ENCODE measurements at regions not wholly inside any gene's neighbourhood (a gene's known extent, or its start where the extent isn't known, plus 50 kb on each side); places are given as distances from the start of the nearest gene placed in this dataset.

DNA sequence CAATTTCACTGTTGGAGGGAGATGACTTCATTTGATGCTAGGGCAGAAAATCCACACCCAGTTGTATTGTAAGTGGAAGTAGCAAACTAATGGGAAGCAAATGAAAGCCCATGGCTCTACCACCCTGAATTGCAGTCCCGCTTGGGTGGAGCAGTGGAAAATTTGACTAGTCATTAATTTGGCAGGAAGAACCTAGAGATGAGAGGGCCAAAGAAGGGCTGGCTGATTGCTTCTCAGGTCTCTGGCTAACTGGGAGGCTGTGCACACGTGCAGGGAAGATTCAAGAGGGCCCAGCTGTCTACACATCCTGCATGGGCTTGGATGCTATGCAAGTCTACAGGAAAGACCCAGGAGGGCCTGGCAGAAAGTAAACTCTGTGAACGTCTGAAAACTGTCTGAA, 466.2 kb downstream of the TFAP2A start:
- TF ChIP-seq SIN3A (IDR thresholded peaks at IDR 0.05; ENCODE audit: low read depth) = no peak
- TF ChIP-seq CEBPB (IDR thresholded peaks at IDR 0.05; ENCODE audit: low read depth) = no peak
- no peak for TF ChIP-seq POLR2A (IDR thresholded peaks at IDR 0.05; ENCODE audit: borderline replicate concordance, extremely low read depth, insufficient read depth, insufficient read length)
- TF ChIP-seq, protein P1, sequence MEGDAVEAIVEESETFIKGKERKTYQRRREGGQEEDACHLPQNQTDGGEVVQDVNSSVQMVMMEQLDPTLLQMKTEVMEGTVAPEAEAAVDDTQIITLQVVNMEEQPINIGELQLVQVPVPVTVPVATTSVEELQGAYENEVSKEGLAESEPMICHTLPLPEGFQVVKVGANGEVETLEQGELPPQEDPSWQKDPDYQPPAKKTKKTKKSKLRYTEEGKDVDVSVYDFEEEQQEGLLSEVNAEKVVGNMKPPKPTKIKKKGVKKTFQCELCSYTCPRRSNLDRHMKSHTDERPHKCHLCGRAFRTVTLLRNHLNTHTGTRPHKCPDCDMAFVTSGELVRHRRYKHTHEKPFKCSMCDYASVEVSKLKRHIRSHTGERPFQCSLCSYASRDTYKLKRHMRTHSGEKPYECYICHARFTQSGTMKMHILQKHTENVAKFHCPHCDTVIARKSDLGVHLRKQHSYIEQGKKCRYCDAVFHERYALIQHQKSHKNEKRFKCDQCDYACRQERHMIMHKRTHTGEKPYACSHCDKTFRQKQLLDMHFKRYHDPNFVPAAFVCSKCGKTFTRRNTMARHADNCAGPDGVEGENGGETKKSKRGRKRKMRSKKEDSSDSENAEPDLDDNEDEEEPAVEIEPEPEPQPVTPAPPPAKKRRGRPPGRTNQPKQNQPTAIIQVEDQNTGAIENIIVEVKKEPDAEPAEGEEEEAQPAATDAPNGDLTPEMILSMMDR (IDR thresholded peaks at IDR 0.05 in 2 of 3, conservative IDR thresholded peaks at IDR 0.05 in 1 of 3; ENCODE audit: borderline replicate concordance in 1 of 3, insufficient read depth in 1 of 3, low read depth in 2 of 3, low read length in 2 of 3) = no peak
- TF ChIP-seq POLR2AphosphoS5 (IDR thresholded peaks at IDR 0.05; ENCODE audit: low read depth, low read length) = no peak
- TF ChIP-seq, protein P2, sequence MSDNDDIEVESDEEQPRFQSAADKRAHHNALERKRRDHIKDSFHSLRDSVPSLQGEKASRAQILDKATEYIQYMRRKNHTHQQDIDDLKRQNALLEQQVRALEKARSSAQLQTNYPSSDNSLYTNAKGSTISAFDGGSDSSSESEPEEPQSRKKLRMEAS (IDR thresholded peaks at IDR 0.05) = no peak
- no peak for TF ChIP-seq TCF7L2 (IDR thresholded peaks at IDR 0.05; ENCODE audit: borderline replicate concordance, extremely low read depth, insufficient read depth, insufficient read length)
- no peak for TF ChIP-seq YY1 (IDR thresholded peaks at IDR 0.05; ENCODE audit: extremely low read depth, insufficient replicate concordance, low read depth, low read length)
- no peak for TF ChIP-seq EZH2 (IDR thresholded peaks at IDR 0.05)
